ENCODE measurements at regions not wholly inside any gene's neighbourhood (a gene's known extent, or its start where the extent isn't known, plus 50 kb on each side); places are given as distances from the start of the nearest gene placed in this dataset.

DNA sequence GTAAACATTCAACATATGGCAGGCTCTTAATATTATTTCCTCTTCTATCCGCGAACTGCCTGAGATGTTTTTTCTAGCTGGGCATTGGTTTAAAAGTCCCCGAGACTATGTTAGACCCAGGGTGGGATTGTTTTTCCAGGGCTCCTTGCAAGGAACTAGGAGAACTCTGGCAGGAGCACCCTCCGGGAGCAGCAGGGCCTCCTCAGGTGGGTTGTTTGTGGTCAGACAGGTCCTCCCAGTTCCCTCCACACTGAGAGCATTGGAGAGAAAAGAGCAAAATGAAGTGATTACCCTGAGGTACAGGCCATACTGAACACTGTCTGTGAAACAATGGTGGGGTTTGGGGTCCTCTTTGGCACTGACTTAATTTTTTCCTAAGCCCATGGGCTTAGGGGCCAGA is 115.9 kb upstream of the LGALSL start (continued):
- TF ChIP-seq EP300 (IDR thresholded peaks at IDR 0.05; ENCODE audit: borderline replicate concordance in 1 of 2, low read depth in 2 of 2, low read length in 2 of 2) (no peak), RAD21 (IDR thresholded peaks at IDR 0.05 in 1 of 2, conservative IDR thresholded peaks at IDR 0.05 in 1 of 2; ENCODE audit: low read depth in 2 of 2, low read length in 2 of 2) (no peak), SP1 (IDR thresholded peaks at IDR 0.05; ENCODE audit: low read depth, low read length) (no peak), HDAC6 (IDR thresholded peaks at IDR 0.05; ENCODE audit: low read depth, low read length) (no peak), BRCA1 (IDR thresholded peaks at IDR 0.05; ENCODE audit: low read depth, low read length) (no peak), BCL11A (IDR thresholded peaks at IDR 0.05; ENCODE audit: low read depth in 2 of 2, low read length in 2 of 2) (no peak), EZH2 (IDR thresholded peaks at IDR 0.05; ENCODE audit: low read depth, low read length, severe bottlenecking) (no peak), TEAD4 (IDR thresholded peaks at IDR 0.05; ENCODE audit: low read depth, low read length) (no peak)

Data from H1 (cell line).